ENCODE measurements at regions not wholly inside any gene's neighbourhood (a gene's known extent, or its start where the extent isn't known, plus 50 kb on each side); places are given as distances from the start of the nearest gene placed in this dataset.

DNA sequence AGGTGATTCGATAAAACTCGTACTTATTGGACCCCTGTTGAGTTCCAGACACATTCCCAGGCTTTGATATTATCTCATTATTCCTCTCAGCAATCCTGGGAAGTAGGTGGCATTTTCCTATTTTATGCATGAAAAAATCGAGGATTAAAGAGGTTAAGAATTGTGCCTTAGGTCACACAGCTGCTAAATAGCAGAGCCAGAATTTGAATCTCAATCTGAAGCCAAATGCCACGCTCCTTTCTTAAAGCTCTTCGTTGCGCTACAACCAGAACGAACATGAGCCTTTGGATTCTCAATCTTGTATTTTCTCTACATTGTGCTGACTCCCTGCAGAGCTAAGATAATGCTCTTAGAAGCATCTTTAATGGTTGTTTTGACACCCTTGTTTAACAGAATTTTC, 527.8 kb upstream of the TLE4 start:
- TF ChIP-seq GATA2 (IDR thresholded peaks at IDR 0.05; ENCODE audit: low read depth, low read length) = peak; percentile 22; the same call in 1 of the 2 replicates
- TF ChIP-seq GATA3 (IDR thresholded peaks at IDR 0.05; ENCODE audit: low read depth, low read length) = peak; percentile 42; the same call in 1 of the 2 replicates

All from SH-SY5Y (cell line).